ENCODE measurements at regions not wholly inside any gene's neighbourhood (a gene's known extent, or its start where the extent isn't known, plus 50 kb on each side); places are given as distances from the start of the nearest gene placed in this dataset.
"Not testable (repeated sequence)": the region's sequence is repeated elsewhere in the genome, so short reads cannot be mapped to it uniquely, and the experiment has no call there.

DNA sequence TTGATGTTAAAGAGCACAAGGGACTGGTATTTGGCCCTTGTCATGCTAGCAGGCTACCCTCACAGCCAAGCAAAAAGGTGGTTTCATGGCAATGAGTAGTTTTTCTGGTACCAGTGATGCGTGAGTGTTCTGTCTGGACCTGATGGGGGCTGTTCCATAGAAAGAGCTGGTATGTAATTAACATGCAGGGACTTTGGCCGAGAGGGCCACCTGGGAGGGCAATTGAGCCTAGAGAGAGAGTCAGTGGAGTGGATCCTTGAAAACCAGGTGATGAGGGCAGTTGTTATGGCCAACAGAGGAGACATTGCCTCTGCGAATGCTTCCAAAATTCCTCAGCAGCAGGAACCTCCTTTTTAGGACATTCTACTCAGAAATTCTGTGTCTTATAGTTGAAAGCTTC is 383.3 kb downstream of the PSAT1 start:
- DNase-seq: no peak

DNA sequence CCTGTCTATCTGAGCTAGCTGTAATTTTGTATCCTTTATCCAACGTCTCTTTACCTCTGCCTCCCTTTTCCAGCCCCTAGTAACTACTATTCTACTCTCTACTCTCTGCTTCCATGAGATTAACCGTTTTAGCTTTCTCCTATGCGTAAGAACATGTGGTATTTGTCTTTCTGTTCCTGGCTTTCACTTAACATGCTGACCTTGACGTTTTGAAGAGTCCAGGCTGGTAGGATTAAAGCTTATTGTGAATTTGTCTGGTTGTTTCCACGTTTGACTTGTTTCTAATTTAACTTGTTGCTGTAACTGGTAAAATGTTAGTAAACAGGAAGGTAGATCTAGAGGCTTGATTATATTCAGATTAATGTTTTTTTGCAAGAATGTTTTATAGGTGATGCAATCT is 385.3 kb downstream of the PSAT1 start:
- no peak for DNase-seq

DNA sequence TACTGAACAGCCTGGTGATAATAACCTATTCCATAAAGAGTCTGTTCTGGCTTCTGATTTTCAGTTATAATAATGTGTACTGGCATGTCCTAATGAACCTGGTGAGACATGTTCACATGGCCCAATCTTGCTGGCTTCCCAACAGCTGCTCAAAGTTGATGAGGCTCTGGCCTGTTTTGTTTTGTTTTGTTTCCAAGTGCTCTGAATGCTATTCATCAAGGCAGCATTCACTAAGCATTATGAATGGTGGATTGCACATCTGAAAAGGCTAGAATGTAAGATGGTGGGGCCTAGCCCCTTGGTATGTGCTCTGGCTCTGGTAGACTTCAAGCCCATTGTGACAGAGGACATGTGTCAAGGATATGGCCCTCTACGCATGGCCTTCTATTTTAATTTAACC is 388.5 kb downstream of the PSAT1 start:
- no peak for DNase-seq

DNA sequence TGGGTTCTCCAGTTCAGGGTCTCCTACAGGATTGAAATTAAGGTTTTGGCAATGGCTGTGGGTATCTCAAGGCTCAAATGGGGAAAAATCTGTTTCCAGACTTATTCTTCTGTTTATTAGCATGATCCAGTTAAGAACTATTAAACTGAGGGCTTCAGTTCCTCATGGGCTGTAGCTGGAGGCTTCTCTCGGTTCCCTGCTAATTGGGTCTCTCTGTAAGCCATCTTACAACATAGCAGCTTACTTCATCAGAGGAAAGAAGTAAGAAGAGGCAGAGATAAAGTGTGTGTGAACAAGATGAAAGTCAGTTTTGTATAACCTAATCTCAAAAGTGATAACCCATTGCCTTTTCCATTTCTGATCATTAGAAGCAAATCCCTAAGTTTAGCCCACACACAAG is 391.9 kb downstream of the PSAT1 start:
- DNase-seq: no peak

DNA sequence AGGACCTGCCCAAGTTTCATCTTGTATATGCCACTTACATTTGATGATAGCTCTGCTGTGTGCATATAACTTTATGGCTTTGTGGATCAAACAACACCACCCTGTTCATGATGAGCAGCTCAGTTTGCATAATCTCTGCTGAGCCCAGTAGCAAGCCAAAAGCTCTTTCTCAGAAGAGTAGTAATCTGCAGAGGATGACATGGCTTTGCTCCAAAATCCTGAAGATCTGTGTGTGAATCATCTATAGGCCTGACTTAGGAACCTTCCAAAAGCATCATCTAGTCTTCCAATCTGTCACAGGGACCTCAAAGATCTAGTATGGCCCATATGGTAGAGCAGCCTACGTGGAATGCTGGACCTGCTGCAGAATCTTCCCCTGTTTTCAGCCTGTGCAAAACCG is 394.6 kb downstream of the PSAT1 start:
- DNase-seq: no peak

DNA sequence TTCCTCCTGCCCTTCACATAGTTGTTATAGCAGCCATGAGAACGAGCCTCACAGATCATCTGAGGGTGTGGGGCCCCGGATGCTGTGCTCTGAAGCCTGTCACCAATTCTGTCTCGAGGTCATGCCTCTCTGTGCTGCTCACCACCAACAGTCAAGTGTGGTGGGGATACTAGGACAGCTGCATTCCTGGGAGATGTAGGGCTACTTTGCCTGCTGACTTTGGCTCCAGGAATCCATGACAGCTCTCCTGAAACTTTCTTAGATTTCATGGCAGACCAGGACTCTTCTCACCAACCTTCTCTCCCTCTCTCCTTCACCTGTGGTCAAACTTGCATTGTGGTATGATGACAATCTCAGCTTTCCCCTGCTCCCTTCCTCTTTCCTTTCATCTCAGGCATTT is 395.9 kb downstream of the PSAT1 start:
- DNase-seq: no peak

DNA sequence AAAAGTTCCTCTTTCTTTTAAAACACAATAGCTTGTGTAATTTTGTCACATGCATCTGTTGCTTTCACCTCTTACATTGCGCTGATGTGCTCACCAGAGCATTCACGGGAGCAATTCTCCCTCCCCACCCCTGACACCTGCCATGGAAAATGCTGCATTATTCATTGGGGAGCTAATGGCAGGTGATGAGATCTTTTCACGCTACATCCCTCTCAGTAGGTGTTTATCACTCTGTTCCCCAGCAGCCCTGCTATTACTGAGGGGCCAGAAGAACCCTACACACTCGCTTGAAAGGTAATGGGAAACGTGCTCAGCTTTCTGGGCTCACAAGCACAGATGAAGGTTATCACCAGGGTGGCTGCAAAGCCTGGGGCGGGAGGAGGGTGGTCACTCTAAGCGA is 398.0 kb downstream of the PSAT1 start:
- DNase-seq: no peak

DNA sequence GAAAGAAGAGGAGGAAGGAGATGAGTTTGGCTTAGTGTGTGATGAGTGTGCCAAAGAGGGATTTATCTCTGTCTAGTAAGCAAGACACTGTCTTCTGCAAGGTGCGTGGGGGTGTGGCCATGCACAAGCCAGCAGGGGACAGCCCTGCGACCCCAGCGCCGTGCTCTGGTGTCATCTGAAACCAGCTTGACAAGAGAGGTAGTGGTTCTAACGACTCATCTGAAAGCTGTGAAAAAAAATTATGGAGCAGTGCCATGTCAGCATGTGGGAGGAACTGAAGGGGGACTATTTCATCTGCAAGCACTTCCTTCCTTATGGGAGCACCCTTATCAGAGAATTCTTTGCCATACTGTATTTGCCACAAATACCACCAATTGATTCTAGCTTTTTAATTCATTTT is 398.6 kb downstream of the PSAT1 start:
- no peak for DNase-seq

DNA sequence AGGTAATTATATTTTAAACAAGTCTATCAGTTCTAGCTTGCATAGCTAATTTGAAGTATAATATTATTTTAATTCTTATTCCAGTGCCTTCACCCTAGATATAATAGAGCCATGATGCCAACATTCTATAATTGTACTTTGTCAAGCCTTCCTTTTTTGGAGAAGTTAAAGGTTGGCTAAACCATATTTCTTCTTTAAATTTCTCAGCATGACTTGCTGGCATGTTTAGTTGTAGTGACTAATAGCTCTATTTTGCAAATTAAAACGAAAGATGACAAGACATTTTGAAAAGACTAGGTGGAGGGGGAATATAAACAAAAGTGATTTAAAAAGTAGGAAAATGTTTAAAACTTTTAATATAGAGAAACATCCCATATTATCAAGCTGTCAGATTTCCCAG is 400.7 kb downstream of the PSAT1 start:
- DNase-seq: no peak

DNA sequence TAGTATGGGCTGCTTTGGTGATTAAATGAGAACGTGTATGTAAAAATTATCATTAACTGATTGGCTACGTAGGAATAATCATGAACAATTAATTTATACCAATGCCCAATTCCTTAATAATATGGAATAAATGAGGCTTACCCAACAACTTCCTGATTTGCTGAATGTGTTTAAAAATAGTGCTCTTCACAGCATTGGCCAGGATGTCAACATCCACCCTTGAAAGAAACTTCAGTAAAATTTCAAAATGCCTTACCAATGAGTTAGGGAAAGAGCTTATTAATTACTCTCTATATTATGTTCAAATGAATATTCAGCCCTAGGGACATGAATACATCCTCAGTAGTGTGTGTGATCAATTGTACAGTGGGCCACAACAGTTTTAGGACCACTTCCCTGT is 401.4 kb downstream of the PSAT1 start:
- DNase-seq: no peak

DNA sequence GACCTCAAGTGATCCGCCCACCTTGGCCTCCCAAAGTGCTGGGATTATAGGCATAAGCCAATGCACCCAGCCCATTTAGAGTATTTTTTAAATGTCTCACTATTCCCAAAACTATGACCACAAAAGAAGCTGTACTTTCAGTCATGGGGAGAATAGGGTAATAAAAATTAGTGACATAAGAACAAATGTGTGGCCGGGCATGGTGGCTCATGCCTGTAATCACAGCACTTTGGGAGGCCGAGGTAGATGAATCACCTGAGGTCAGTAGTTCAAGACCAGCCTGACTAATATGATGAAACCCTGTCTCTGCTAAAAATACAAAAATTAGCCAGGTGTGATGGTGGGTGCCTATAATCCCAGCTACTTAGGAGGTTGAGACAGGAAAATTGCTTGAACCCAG is 402.3 kb downstream of the PSAT1 start:
- DNase-seq: not testable (repeated sequence)

DNA sequence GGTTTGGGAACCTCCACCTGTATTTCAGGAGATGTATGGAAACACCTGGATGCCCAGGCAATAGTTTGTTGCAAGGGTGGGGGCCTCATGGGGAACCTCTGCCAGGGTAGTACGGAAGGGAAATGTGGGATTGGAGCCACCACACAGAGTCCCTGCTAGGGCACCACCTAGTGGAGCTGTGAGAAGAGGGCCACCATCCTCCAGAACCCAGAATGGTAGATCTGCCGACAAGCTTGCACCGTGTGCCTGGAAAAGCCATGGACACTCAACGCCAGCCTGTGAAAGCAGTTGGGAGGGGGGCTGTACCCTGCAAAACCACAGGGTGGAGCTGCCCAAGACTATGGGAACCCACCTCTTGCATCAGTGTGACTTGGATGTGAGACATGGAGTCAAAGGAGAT is 407.2 kb downstream of the PSAT1 start:
- not testable (repeated sequence) for DNase-seq

DNA sequence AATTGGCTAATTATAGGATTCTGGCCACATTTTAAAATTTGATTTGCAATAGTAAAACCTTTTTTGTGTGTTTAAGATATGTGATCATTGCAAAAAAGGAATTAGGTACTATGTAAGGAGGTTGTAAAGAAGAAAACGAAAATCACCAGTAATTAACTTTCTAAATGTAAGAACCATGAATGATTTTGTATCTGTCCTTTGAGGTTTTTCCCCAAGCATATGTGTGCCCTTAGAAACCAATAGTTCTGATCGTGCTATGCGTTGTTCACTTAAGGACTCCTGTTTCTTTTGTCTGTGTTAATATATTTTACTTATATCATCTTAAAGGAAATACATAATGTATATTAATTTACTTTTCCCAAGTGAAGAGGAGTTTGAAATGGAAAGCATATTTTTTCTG is 410.2 kb downstream of the PSAT1 start:
- DNase-seq: no peak

DNA sequence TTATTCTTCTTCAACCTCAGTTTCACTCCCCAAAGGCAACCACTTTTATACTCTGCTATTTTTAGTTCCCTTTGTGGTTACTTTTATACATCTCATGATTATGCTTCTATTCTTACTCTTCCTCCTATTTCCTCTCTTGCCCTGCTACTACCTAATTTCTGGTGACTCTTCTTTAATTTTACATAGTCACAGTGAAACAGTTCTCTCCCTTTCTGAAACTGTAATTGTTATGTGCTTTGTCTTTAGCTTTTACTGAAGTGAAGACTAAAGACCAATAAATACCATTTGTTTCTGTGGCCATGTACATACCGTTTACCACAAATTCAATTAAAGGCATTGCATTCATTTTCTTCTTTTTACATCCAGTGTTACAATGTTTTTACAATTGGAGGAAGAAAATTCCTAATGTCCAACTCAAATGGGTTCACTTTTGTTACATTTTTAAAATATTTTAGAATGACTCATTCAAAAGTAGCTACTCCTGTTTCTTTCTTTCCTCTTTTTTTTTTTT is 410.6 kb downstream of the PSAT1 start:
- no peak for DNase-seq

DNA sequence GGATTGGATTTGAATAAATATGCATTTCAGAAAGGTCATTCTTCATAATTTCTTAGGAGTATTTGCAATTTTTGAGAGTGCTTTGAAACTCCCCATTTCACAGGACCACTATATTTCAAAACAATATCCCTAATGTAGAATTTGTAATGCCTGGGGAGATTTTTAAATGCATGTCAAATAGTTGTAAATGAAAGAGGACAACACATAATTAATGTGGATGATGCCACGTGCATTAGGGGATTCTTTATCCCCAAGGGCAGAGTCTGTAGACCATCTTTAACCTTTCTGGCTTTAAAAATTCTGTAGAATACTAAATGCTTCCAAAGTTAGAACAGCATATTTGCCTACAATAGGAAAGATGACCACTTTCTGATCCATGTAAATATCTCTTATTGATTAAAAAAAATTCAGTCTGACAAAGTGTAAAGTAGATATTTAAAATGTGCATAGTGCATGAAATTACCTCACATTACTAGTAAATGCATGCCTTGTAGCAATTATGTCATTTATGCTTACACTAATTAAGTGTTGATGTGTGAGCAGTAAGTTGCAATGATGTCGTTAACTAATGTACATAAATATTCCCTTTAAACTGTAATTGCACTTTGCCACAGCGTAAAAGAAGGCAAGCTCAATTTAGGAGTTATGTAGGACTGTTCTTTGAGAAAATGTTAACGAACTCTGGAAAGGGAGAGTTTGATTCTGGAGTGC is 416.1 kb downstream of the PSAT1 start:
- DNase-seq: no peak

DNA sequence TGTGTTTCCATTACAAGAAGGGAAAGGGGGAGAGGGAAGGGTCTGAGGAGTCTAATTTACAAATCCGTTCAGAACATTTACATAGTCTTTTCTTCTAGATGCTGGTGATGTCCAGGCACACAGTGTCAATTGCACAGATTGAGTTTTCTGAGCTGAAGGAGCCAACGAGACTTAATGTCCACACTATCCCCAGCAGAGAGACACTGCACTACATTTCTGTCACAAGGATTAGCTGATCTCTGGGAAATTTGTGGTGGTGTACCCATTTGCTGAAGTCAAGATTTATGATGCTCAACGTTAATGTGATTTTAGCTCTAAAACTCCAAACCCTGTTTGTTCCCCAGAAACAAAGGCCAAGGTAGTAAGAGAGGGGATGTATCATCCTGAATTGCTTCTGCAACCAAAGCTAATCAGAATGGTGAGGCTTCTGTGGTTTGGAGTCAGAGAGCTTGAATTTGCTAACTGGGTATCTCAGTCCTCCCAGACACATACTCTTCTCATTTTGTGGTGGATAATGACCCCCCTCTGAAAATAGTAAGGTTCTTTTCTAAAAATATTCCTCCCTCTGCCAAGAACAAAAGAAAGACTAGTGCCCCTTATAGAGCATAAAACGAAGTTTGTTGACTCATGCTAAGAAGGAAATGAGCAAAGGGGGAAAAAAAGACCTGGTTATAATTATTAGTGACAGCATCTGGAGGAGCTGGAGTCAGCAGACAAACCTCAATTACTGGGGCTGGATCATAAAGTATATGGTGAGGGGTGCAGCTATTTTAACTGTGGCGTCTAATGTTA is 416.9 kb downstream of the PSAT1 start:
- DNase-seq: no peak

DNA sequence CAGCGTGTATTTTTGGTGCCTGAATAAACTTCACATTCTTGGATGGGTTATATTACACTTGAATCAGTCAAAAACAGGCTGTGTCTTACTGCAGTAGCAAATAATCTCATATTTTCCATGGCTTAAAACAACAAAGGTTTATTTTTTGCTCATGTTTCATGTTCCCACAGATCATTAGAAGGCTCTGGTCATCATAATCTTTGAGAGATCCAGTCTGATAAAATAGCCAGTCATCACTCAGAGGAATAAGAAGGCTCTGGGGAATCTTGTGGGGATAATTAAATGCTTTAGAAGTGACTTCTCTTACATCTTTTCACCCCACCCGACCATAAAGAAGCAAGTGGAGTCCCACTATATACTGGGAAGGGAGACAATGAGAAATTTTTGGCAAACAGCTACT is 417.7 kb downstream of the PSAT1 start:
- DNase-seq: no peak

DNA sequence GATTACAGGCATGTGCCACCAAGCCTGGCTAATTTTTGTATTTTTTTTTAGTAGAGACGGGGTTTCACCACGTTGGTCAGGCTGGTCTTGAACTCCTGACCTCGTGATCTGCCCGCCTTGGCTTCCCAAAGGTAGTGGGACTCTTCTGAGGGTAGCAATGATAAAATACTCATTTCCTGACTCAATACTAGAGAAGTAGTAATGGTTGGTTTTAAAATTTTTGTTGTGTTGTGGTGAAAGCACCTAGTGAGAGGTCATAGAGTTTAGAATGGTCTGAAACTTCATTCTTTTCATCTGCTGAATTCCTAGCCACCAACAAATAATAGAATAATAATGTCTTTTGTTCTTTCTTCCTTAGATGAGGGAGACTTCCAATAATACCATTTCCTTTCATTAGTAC is 422.1 kb downstream of the PSAT1 start:
- DNase-seq: not testable (repeated sequence)

DNA sequence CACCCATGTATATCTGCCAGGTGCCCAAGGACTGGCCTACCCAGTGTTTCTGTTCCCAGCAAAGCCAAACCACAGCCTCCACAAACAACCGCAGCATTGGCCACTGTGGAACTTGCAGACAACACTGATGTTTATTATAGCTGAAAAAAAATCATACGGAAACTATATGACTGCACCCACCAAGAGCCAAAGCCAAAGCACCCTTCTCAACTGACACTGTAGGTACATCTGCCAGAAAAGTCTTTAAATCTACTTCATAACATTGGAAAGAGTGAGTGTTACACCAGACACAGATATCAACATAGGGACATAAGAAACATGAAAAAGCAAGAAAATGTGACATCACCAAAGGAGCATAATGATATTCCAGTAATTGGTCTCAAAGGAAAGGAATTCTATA is 428.0 kb downstream of the PSAT1 start:
- DNase-seq: no peak

DNA sequence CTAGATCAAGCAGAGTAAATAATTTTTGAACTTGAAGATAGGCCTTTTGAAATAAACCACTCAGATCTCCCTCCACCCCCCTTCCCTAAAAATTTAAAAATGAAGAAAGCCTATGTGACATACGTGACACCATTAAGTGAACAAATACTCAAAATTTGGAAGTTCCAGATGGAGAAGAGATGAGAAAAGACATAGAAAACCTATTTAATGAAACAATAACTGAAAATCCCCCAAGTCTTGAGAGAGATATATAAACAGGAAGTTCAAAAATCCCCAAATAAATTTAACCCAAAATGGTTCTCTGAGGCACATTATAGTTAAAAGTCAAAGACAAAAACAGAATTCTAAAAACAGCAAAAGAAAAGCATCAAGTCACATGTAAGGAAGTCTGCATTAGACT is 428.6 kb downstream of the PSAT1 start:
- DNase-seq: no peak

DNA sequence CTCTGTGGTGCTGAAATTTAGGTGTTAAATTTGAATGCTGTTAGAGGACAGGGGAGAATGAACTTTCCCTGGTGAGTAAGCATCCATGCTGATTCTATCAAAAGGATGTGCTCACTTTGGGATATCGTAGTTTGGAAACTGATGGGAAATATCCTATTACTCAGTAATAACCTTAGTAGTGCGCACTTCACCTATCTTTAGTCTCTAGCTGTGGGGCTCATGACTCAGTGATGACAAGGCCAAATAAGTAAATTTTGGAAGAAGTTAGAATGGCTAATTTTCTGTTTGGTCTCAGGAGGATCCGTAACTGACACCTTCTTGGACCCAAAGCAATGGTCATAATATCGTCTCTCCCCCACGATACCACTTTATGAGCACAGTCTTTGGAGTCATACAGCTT is 448.4 kb downstream of the PSAT1 start:
- DNase-seq: no peak

DNA sequence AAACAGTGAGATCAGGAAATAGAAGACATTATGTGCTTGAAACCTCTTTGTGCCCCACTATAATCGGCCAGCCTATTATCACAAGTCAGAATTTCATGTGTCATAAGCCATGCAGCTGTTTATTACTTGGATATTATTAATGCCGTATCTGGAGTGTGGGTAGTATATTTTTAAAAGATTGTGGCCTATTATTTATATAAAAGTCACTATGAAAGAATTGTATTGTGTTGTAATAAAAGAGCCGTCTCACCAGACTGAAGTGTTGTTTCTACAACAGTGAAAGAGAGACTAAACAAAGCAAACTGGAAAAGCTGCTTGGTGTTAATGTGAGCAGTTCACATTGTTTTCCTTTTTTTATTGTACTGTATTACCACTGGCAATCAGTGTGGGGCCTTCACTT is 449.1 kb downstream of the PSAT1 start:
- DNase-seq: no peak

DNA sequence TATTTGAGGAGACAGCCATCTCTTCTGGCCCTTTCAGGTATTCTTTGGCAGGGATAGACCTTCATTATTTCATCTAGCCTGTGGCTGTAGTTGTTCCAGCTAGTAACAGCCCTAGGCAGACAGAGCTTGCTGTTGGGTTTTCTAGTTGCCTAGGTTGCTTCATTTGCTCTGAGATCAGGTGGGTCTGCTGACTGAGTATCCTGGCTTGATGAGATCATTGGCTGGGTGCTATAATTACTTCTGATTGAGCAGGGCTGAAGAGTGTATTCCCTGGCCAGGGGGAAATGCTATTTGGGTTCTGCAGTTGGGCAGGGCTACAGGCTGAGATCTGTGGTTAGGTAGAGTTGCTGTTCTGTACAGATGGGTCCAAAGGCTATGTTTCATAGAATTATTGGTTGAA is 456.1 kb downstream of the PSAT1 start:
- no peak for DNase-seq

DNA sequence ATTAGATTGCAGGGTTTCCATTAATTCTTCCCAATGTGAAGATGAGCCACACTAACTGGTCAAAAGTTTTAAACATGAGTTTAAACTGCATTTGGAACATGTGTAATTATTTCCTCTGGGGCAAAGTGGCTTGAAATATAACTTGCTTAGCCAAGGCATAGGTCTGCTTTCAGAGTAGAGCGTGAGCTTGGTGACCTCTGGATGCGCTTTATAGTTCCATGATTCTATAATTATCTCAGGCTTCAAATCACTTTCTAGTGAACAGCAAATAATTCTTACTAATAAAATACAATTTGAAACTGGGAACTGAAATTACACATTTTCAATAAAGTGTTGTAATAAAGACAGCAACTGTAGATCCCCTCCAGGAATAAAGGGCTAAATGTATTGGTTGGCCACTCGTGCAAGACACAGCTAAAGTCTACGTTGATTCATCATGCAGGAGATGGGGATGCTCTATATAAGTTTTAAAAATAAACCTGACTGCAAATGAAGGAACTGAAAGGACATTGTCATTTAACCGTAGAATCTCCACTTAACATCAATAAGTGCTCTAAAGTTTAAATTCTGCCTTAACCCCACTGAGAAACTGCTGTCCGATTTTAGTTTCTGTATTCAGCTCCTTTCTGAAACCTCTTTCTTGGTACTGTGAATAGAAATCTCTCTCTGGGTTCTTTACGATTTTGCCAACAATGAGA is 460.0 kb downstream of the PSAT1 start:
- DNase-seq: no peak
